ENCODE measurements at regions not wholly inside any gene's neighbourhood (a gene's known extent, or its start where the extent isn't known, plus 50 kb on each side); places are given as distances from the start of the nearest gene placed in this dataset.

DNA sequence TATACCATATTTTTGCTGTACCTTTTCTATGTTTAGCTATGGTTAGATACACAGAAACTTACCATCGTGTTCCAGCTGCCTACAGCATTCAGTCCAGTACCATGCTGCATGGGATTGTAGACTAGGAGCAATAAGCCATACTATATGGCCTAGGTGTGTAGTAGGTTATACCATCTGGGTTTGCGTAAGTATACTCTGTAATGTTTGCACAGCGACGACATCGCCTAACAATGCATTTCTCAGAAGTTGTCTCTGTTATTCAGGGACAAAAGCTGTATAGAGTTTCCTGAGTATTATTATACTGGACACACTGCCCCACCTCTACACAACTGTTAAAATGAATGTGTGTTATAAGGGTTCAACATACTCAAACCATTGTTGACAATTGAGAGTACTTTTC lies 93.8 kb upstream of the MKI67 start:
- TF ChIP-seq, protein P1, sequence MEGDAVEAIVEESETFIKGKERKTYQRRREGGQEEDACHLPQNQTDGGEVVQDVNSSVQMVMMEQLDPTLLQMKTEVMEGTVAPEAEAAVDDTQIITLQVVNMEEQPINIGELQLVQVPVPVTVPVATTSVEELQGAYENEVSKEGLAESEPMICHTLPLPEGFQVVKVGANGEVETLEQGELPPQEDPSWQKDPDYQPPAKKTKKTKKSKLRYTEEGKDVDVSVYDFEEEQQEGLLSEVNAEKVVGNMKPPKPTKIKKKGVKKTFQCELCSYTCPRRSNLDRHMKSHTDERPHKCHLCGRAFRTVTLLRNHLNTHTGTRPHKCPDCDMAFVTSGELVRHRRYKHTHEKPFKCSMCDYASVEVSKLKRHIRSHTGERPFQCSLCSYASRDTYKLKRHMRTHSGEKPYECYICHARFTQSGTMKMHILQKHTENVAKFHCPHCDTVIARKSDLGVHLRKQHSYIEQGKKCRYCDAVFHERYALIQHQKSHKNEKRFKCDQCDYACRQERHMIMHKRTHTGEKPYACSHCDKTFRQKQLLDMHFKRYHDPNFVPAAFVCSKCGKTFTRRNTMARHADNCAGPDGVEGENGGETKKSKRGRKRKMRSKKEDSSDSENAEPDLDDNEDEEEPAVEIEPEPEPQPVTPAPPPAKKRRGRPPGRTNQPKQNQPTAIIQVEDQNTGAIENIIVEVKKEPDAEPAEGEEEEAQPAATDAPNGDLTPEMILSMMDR (IDR thresholded peaks at IDR 0.05): no peak
- no peak for TF ChIP-seq POLR2A (IDR thresholded peaks at IDR 0.05)

Data from lower leg skin (tissue), 3 donors.